HG03060 (cell line): ENCODE measurements at regions not wholly inside any gene's neighbourhood (a gene's known extent, or its start where the extent isn't known, plus 50 kb on each side); places are given as distances from the start of the nearest gene placed in this dataset.
"Not testable (repeated sequence)": the region's sequence is repeated elsewhere in the genome, so short reads cannot be mapped to it uniquely, and the experiment has no call there.

ENCODE experiments used
- ATAC-seq: cut with Tn5 transposase; IDR thresholded peaks from one replicate; pipeline ENCODE4 v1.9.1; 2021; ENCODE audit warnings: low read depth, moderate number of reproducible peaks; ENCODE audit not compliant: unreplicated experiment

- ATAC-seq: no peak
Measured at GRCh38 chr5:116912221-116912620, 337.6 kb upstream of the SEMA6A start.

GRCh38 chr5:116911074-116911473 is 336.5 kb upstream of the SEMA6A start:
- ATAC-seq: no peak

- ATAC-seq: peak; percentile 53
Measured at GRCh38 chr5:116908537-116908936, 333.9 kb upstream of the SEMA6A start.

GRCh38 chr5:116905885-116906284 is 331.3 kb upstream of the SEMA6A start:
- no peak for ATAC-seq

- no peak for ATAC-seq
Measured at GRCh38 chr5:116900793-116901192, 326.2 kb upstream of the SEMA6A start.

GRCh38 chr5:116898917-116899316 is 324.3 kb upstream of the SEMA6A start:
- peak; percentile 60 for ATAC-seq

GRCh38 chr5:116897291-116897690 is 322.7 kb upstream of the SEMA6A start:
- no peak for ATAC-seq

GRCh38 chr5:116896001-116896400 is 321.4 kb upstream of the SEMA6A start:
- no peak for ATAC-seq

- ATAC-seq: no peak
Measured at GRCh38 chr5:116892993-116893392, 318.4 kb upstream of the SEMA6A start.

- no peak for ATAC-seq
Measured at GRCh38 chr5:116887104-116887503, 312.5 kb upstream of the SEMA6A start.

GRCh38 chr5:116885825-116886224 is 311.2 kb upstream of the SEMA6A start:
- ATAC-seq: peak; percentile 74

GRCh38 chr5:116883875-116884274 is 309.3 kb upstream of the SEMA6A start:
- ATAC-seq: no peak

GRCh38 chr5:116881921-116882531 is 307.4 kb upstream of the SEMA6A start:
- no peak for ATAC-seq

- no peak for ATAC-seq
Measured at GRCh38 chr5:116880601-116881000, 306.0 kb upstream of the SEMA6A start.

GRCh38 chr5:116880150-116880549 is 305.5 kb upstream of the SEMA6A start:
- ATAC-seq: no peak

- no peak for ATAC-seq
Measured at GRCh38 chr5:116876240-116876840, 301.7 kb upstream of the SEMA6A start.

GRCh38 chr5:116872986-116873385 is 298.4 kb upstream of the SEMA6A start:
- no peak for ATAC-seq

- ATAC-seq: no peak
Measured at GRCh38 chr5:116872486-116872885, 297.9 kb upstream of the SEMA6A start.

GRCh38 chr5:116867825-116868224 is 293.2 kb upstream of the SEMA6A start:
- ATAC-seq: not testable (repeated sequence)

- no peak for ATAC-seq
Measured at GRCh38 chr5:116865651-116866050, 291.0 kb upstream of the SEMA6A start.

GRCh38 chr5:116864838-116865190 is 290.2 kb upstream of the SEMA6A start:
- no peak for ATAC-seq

- no peak for ATAC-seq
Measured at GRCh38 chr5:116864157-116864837, 289.7 kb upstream of the SEMA6A start.
